ENCODE measurements at regions not wholly inside any gene's neighbourhood (a gene's known extent, or its start where the extent isn't known, plus 50 kb on each side); places are given as distances from the start of the nearest gene placed in this dataset.
"Not testable (repeated sequence)": the region's sequence is repeated elsewhere in the genome, so short reads cannot be mapped to it uniquely, and the experiment has no call there.

DNA sequence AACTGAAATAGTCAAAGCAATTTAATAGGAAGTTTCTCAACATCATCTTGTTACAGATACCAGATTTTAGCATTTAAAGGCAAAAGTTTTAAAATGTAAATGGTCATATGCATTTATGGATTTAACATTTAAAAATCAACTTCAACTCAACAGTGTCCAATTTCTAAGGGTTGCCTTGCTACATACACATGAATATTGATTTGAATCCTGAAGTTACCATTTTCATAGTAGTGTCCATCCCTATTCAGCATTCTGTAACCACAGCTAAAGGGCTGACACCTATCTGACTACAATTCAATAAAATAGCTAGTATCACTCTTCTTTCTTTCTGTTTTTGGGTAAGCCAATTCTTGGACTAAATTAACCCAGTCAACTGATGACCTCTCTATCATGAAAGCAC is 164.0 kb upstream of the CFAP20DC start:
- H3K27ac ChIP-seq: no peak overlapping the region
- peaks cover 0 to 2% of the 10 kb centered on the region in 2 donors for H3K4me1 ChIP-seq (replicated peaks in 1 of 2)
- in situ Hi-C loops (cut with MboI; ENCODE audit: low pct_unique_long_range_greater_than_20kb in 2 of 9, low sequenced_read_pairs in 9 of 9, unreplicated experiment in 9 of 9): loop anchor here in 3 of 9 experiments (25.0 kb wide), 4 partner anchors 227 to 648 kb away; no protein-coding TSS in a partner anchor
- ATAC-seq (replicated peaks in 6 of 8): peak in 3 of 8 experiments; percentile 77 to 93 (median 88)
- H3K4me3 ChIP-seq: no peak overlapping the region

DNA sequence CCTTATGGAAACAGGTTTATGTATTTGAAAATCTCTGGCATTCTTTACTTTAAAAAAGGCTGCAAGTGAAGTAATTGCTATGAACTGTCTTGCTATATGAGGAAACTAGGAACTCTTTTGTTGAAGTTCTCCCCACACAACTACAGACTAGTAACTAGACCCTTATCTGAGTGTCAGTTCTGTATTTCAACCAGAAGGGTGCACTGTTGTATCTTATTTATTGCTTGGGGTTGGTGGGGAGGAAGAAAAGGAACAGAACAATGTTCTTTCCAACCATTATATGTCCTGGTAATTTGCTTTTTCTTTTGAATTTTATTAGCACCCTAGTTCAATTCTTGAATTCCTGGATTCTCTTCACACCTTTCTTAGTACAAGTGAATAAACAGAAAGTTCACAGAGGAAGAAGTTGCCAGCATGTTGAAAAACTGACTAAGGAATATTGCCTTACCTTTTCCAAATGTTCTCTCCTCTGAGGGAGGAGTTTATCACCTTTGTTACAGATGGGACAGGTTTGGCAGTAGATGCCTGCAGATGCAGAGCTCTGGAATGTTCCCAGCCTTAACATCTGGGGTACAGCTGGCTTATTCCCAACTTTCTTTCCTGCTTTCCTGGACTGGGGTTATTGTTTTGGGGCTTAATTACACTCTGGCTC is 162.4 kb upstream of the CFAP20DC start:
- in situ Hi-C loops (cut with MboI; ENCODE audit: low pct_unique_long_range_greater_than_20kb in 2 of 9, low sequenced_read_pairs in 9 of 9, unreplicated experiment in 9 of 9): loop anchor here in 3 of 9 experiments (25.0 kb wide), 4 partner anchors 225 to 650 kb away; no protein-coding TSS in a partner anchor
- Histone ChIP-seq H3K27ac (no peak overlapping the region), H3K4me3 (no peak overlapping the region), H3K4me1 (replicated peaks in 1 of 2) (peaks cover 0 to 2% of the 10 kb centered on the region in 2 donors)
- ATAC-seq (replicated peaks in 6 of 8): peak; percentile 72 to 89 (median 79)

DNA sequence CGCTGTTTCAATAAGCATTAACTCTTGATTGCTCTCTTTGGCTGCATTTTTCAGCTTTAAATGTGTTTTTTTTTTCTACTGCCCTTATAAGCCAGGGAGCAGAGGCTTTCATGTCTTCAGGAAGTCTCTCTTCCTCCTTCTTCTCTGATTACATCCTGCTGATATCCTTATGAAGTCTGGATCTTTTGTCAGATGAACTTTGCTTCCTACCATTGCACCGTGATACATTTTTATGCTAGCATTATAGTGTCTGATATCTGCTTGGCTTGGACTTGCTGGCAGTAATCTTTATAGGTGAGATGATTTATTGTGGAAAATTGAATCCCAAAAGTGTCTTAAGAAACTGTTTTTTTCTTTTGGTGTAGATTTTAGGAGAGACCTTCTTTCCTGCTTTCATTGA is 160.4 kb upstream of the CFAP20DC start:
- peaks cover 0 to 2% of the 10 kb centered on the region in 2 donors for H3K4me1 ChIP-seq (replicated peaks in 1 of 2)
- ATAC-seq (replicated peaks in 6 of 8): no peak
- no peak overlapping the region for H3K27ac ChIP-seq
- no peak overlapping the region for H3K4me3 ChIP-seq
- in situ Hi-C loops (cut with MboI; ENCODE audit: low pct_unique_long_range_greater_than_20kb in 2 of 9, low sequenced_read_pairs in 9 of 9, unreplicated experiment in 9 of 9): loop anchor here in 3 of 9 experiments (25.0 kb wide), 4 partner anchors 223 to 652 kb away; no protein-coding TSS in a partner anchor
- WGBS, 10 experiments: 21 to 100% (median 83%) methylated on average over 1 to 2 of the region's 2 CpGs

DNA sequence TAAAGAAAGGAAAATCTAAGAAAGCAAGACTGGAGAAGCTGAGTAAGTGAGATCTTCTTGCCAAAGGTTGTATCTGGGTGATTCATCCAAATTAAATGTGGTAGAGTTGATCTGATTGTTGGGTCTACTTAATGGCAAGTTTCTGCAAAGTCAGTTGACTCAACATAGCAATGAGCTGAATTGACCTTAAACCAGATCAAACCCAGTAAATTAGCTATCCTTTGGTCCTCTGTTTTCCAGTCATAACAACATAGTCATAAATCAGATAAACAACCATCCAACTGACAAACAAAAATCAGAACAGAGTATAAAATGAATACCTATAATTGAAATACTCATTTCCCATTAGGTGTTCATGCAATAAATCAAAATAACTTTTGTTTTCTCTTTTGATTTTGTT is 142.6 kb upstream of the CFAP20DC start:
- no peak overlapping the region for H3K27ac ChIP-seq
- no peak overlapping the region for H3K4me3 ChIP-seq
- no peaks in the 10 kb centered on the region for H3K4me1 ChIP-seq (replicated peaks in 1 of 2)
- ATAC-seq (replicated peaks in 6 of 8): no peak
- in situ Hi-C loops (cut with MboI; ENCODE audit: low pct_unique_long_range_greater_than_20kb in 2 of 9, low sequenced_read_pairs in 9 of 9, unreplicated experiment in 9 of 9): no loop called here

DNA sequence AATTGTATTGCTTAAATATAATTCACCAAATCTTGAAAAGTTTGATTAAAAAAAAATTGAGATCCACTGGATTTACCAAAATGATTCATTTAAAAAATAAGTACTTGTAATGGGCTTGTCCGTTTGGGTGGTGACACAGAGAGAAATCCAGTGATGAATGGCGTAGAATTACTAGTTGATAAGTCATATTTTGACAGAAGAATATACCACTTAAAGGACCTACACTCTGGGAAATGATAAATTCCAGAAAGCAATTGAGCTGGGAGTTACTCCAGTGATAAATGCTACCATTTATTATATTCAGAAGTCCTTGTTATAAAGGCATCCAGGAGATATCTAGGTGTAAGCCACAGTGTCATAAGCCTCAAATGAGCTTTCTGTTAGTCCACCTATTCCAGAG is 141.8 kb upstream of the CFAP20DC start:
- WGBS, 10 experiments: 29 to 100% (median 73%) methylated on average over 1 to 2 of the region's 2 CpGs; no CpG with 5 or more reads in 1 of the 10 experiments
- peak in 2 of 8 experiments; percentile 21 to 22 for ATAC-seq (replicated peaks in 6 of 8)
- in situ Hi-C loops (cut with MboI; ENCODE audit: low pct_unique_long_range_greater_than_20kb in 2 of 9, low sequenced_read_pairs in 9 of 9, unreplicated experiment in 9 of 9): no loop called here
- Histone ChIP-seq H3K27ac (no peak overlapping the region), H3K4me1 (replicated peaks in 1 of 2) (no peaks in the 10 kb centered on the region), H3K4me3 (no peak overlapping the region)

DNA sequence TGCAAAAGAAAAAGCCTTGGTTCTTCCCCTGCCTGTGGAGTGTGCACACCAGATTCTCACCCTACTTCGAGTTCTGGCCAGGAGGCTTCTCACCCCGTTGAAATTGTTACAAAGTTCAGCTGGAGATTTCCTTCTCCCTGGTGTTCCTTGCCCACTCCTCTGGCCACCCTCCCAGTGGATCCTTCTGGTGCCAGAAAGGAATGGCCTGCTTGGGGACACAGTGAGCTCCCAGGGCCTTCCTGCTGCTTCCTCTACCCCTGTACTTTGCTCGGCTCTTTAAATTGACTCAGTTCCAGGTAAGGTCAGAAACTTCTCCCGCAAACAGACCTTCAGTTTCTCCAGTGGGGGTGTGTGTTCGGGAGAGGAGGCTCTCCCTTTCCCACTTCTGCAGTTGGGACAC is 140.1 kb upstream of the CFAP20DC start:
- in situ Hi-C loops (cut with MboI; ENCODE audit: low pct_unique_long_range_greater_than_20kb in 2 of 9, low sequenced_read_pairs in 9 of 9, unreplicated experiment in 9 of 9): no loop called here
- 40 to 100% (median 77%) methylated on average over 1 to 5 of the region's 5 CpGs; no CpG with 5 or more reads in 3 of the 10 experiments for WGBS, 10 experiments
- H3K4me1 ChIP-seq (replicated peaks in 1 of 2): peaks cover 10 to 14% of the 10 kb centered on the region in 2 donors
- no peak overlapping the region for H3K27ac ChIP-seq
- ATAC-seq (replicated peaks in 6 of 8): no peak
- H3K4me3 ChIP-seq: no peak overlapping the region

DNA sequence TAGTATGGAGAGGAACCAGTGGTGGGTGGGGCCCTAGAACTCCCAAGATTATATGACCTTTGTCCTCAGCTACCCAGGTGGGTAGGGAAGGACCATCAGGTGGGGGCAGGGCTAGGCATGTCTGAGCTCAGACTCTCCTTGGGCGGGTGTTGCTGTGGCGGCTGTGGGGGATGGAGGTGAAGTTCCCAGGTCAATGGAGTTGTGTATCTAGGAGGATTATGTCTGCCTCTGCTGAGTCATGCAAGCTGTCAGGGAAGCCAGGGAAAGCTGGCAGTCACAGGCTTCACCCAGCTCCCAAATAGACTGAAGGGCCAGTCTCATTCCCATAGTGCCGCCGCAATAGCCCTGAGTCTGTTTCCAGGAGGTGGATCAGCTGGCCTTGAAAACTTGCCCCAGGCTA is 139.7 kb upstream of the CFAP20DC start:
- Histone ChIP-seq H3K27ac (no peak overlapping the region), H3K4me3 (no peak overlapping the region), H3K4me1 (replicated peaks in 1 of 2) (peaks cover 12 to 17% of the 10 kb centered on the region in 2 donors)
- ATAC-seq (replicated peaks in 6 of 8): peak in 3 of 8 experiments; percentile 46 to 56 (median 47)
- WGBS, 10 experiments: 80 to 100% (median 91%) methylated on average over 1 to 2 of the region's 4 CpGs; no CpG with 5 or more reads in 6 of the 10 experiments
- in situ Hi-C loops (cut with MboI; ENCODE audit: low pct_unique_long_range_greater_than_20kb in 2 of 9, low sequenced_read_pairs in 9 of 9, unreplicated experiment in 9 of 9): no loop called here

DNA sequence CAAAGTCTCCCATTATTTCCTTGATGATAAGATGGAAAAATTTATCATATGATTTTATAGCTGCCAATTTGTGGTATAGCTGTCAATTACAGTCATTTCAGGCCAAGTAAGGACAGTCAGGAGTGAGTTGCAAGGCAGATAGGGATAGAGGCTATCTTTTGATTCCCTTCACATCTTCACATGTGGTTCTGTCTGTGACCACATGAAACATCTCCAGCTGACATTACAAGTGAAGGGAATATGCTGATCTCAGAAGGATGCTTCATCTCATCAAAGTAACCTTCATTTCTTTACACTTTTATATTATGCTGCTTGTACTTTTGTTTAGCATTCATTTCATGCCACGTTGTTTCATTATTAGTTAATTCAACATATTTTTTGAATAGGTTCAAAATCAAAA is 136.9 kb upstream of the CFAP20DC start:
- H3K27ac ChIP-seq: no peak overlapping the region
- no peak overlapping the region for H3K4me3 ChIP-seq
- H3K4me1 ChIP-seq (replicated peaks in 1 of 2): peaks cover 12 to 17% of the 10 kb centered on the region in 2 donors
- ATAC-seq (replicated peaks in 6 of 8): no peak
- WGBS, 10 experiments: 60 to 100% (median 88%) methylated on average over 1 of the region's 1 CpG; no CpG with 5 or more reads in 1 of the 10 experiments
- in situ Hi-C loops (cut with MboI; ENCODE audit: low pct_unique_long_range_greater_than_20kb in 2 of 9, low sequenced_read_pairs in 9 of 9, unreplicated experiment in 9 of 9): no loop called here

DNA sequence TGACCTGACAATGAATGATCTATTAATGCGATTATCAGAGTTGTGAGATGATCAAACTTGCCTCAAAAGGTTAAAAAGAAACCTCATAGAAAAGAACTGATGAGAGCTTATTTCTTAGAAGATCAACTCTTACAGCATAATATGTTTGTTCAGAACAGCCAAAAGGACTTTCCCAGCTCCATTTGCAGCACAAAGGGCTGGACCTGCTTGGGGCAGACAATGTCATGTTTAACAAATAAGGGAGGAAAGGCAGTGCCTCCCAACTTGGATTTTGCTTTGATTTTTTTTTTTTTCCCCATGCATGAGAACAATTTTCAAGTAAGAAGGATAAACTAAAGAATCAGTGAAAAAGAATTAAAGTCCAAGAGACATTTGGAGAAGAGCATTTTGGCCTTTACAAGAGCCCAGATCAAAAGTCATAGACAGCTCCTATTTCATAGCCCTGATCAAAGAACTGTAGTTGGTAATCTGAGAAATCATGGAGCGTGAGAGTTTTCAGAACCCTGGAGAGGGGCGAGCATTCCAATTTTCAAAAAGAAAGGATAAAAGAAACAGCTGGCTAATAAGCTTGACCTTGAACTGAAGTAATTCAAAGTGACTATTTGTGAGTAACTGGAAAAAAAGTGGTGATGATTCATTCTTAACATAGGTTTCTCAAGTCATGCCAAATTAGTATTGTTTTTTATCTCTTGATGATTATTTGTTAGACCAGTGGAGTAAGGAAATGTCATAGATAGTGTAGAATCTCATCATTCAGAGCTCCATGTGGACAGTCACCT is 136.0 kb upstream of the CFAP20DC start:
- ATAC-seq (replicated peaks in 6 of 8): peak in 5 of 8 experiments; percentile 32 to 56 (median 48)
- no peak overlapping the region for H3K27ac ChIP-seq
- H3K4me3 ChIP-seq: no peak overlapping the region
- H3K4me1 ChIP-seq (replicated peaks in 1 of 2): peaks cover 12 to 17% of the 10 kb centered on the region in 2 donors
- in situ Hi-C loops (cut with MboI; ENCODE audit: low pct_unique_long_range_greater_than_20kb in 2 of 9, low sequenced_read_pairs in 9 of 9, unreplicated experiment in 9 of 9): no loop called here
- 15 to 75% (median 45%) methylated on average over 1 to 3 of the region's 3 CpGs for WGBS, 10 experiments

DNA sequence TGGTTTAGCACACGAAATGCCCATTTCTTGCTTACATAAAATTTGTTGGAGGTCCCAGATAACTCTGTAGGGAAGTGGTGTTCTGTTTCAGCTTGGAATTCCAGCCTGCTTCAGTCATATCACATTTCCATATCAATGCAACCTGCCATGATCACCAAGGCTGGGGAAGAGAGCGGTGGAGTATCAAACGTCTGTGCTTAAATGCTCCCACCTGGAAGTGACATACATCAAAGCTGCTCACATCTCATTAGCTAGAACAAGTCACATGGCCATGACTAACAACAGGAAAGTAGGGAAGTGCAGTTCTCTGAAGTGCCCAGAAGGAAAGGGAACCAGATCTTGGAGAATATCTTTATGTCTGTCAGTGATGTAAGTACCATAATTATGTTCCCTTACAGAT is 130.2 kb upstream of the CFAP20DC start:
- H3K4me1 ChIP-seq (replicated peaks in 1 of 2): peaks cover 4 to 7% of the 10 kb centered on the region in 2 donors
- peak in 3 of 8 experiments; percentile 14 to 47 (median 46) for ATAC-seq (replicated peaks in 6 of 8)

DNA sequence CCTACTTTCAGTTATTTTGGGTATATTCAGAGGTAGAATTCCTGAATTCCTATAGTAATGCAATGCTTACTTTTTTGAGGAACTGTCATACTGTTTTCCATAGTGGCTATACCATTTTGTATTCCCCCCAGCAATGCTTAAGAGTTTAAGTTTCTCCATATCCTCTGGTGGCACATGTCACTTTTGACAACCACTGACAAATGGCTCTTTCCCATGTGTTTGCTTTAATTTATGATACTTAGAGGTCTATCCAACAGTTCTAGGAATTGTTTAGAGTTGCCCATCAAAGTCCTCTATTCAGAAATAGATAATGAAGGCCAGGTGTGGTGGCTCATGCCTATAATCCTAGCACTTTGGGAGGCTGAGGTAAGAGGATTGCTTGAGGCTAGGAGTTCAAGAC is 128.9 kb upstream of the CFAP20DC start:
- in situ Hi-C loops (cut with MboI; ENCODE audit: low pct_unique_long_range_greater_than_20kb in 2 of 9, low sequenced_read_pairs in 9 of 9, unreplicated experiment in 9 of 9): no loop called here
- Histone ChIP-seq H3K4me3 (no peak overlapping the region), H3K27ac (no peak overlapping the region), H3K4me1 (replicated peaks in 1 of 2) (peaks cover 0 to 4% of the 10 kb centered on the region in 2 donors)
- no peak for ATAC-seq (replicated peaks in 6 of 8)

More for the DNA sequence above, 130.2 kb upstream of the CFAP20DC start:
- in situ Hi-C loops (cut with MboI; ENCODE audit: low pct_unique_long_range_greater_than_20kb in 2 of 9, low sequenced_read_pairs in 9 of 9, unreplicated experiment in 9 of 9): no loop called here
- H3K4me3 ChIP-seq: no peak overlapping the region
- no peak overlapping the region for H3K27ac ChIP-seq
- 13 to 71% (median 55%) methylated on average over 1 to 3 of the region's 3 CpGs; no CpG with 5 or more reads in 3 of the 10 experiments for WGBS, 10 experiments

DNA sequence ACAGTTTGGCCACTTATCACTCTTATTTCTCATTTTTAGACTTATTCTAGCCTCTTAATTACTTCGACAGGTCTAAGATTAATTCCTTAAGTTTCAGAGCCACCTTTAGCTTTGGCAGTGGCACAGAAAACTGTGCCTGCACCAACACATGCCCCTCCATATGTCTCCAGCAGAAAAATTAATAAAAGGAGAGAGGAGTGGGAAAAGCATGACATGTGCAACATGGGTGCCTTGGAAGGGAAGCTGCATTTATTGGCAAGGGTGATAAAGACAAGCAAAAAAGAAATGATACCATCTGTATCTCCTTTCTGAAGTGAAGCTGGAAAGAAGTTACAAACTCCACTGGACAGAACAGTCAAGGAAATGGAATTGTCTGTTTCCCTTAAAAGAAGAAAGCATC is 121.7 kb upstream of the CFAP20DC start:
- WGBS, 10 experiments: 25 to 100% (median 80%) methylated on average over 1 of the region's 1 CpG
- H3K4me3 ChIP-seq: no peak overlapping the region
- no peak for ATAC-seq (replicated peaks in 6 of 8)
- H3K4me1 ChIP-seq (replicated peaks in 1 of 2): no peaks in the 10 kb centered on the region
- H3K27ac ChIP-seq: no peak overlapping the region
- in situ Hi-C loops (cut with MboI; ENCODE audit: low pct_unique_long_range_greater_than_20kb in 2 of 9, low sequenced_read_pairs in 9 of 9, unreplicated experiment in 9 of 9): no loop called here

DNA sequence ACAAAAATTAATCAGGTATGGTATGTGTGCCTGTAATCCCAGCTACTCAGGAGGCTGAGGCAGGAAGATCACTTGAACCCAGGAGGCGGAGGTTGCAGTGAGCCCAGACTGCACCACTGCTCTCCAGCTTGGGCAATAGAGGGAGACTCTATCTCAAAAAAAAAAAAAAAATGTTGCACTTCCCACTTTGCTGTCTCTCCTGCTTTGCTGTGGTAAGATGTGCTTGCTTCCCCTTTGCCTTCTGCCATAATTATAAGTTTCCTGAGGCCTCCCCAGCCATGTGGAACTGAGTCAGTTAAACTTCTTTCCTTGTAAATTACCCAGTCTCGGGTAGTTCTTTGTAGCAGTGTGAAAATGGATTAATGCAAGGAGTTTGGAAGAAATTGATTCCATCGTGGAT is 120.3 kb upstream of the CFAP20DC start:
- 40 to 100% (median 86%) methylated on average over 1 to 3 of the region's 3 CpGs for WGBS, 10 experiments
- not testable (repeated sequence) for ATAC-seq (replicated peaks in 6 of 8)

More for the DNA sequence above, 120.3 kb upstream of the CFAP20DC start:
- H3K27ac ChIP-seq; H3K4me1 ChIP-seq (replicated peaks in 1 of 2); H3K4me3 ChIP-seq; in situ Hi-C loops (cut with MboI; ENCODE audit: low pct_unique_long_range_greater_than_20kb in 2 of 9, low sequenced_read_pairs in 9 of 9, unreplicated experiment in 9 of 9): not testable (repeated sequence)

Data from motor neuron (in vitro differentiated cells).